ENCODE measurements at regions not wholly inside any gene's neighbourhood (a gene's known extent, or its start where the extent isn't known, plus 50 kb on each side); places are given as distances from the start of the nearest gene placed in this dataset.

GRCh38 chr22:22355096-22355834 lies 110.7 kb downstream of the VPREB1 start (continued):
- TF ChIP-seq, protein P1, sequence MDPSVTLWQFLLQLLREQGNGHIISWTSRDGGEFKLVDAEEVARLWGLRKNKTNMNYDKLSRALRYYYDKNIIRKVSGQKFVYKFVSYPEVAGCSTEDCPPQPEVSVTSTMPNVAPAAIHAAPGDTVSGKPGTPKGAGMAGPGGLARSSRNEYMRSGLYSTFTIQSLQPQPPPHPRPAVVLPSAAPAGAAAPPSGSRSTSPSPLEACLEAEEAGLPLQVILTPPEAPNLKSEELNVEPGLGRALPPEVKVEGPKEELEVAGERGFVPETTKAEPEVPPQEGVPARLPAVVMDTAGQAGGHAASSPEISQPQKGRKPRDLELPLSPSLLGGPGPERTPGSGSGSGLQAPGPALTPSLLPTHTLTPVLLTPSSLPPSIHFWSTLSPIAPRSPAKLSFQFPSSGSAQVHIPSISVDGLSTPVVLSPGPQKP (IDR thresholded peaks at IDR 0.05; ENCODE audit: low read depth, low read length), result no peak
- TF ChIP-seq MYC (IDR thresholded peaks at IDR 0.05; ENCODE audit: borderline replicate concordance, low read length) (no peak), CHD2 (IDR thresholded peaks at IDR 0.05; ENCODE audit: low read length, partially characterized antibody) (no peak), ATOH8 (CRISPR knock-in tag; IDR thresholded peaks at IDR 0.05; ENCODE audit: low read depth) (no peak), ZSCAN20 (CRISPR knock-in tag; IDR thresholded peaks at IDR 0.05) (no peak), EHF (CRISPR knock-in tag; IDR thresholded peaks at IDR 0.05) (no peak)
- TF ChIP-seq, protein P2, sequence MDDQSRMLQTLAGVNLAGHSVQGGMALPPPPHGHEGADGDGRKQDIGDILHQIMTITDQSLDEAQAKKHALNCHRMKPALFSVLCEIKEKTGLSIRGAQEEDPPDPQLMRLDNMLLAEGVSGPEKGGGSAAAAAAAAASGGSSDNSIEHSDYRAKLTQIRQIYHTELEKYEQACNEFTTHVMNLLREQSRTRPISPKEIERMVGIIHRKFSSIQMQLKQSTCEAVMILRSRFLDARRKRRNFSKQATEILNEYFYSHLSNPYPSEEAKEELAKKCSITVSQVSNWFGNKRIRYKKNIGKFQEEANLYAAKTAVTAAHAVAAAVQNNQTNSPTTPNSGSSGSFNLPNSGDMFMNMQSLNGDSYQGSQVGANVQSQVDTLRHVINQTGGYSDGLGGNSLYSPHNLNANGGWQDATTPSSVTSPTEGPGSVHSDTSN (IDR thresholded peaks at IDR 0.05), result no peak
- TF ChIP-seq, protein P3, sequence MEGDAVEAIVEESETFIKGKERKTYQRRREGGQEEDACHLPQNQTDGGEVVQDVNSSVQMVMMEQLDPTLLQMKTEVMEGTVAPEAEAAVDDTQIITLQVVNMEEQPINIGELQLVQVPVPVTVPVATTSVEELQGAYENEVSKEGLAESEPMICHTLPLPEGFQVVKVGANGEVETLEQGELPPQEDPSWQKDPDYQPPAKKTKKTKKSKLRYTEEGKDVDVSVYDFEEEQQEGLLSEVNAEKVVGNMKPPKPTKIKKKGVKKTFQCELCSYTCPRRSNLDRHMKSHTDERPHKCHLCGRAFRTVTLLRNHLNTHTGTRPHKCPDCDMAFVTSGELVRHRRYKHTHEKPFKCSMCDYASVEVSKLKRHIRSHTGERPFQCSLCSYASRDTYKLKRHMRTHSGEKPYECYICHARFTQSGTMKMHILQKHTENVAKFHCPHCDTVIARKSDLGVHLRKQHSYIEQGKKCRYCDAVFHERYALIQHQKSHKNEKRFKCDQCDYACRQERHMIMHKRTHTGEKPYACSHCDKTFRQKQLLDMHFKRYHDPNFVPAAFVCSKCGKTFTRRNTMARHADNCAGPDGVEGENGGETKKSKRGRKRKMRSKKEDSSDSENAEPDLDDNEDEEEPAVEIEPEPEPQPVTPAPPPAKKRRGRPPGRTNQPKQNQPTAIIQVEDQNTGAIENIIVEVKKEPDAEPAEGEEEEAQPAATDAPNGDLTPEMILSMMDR (IDR thresholded peaks at IDR 0.05), result no peak

DNA sequence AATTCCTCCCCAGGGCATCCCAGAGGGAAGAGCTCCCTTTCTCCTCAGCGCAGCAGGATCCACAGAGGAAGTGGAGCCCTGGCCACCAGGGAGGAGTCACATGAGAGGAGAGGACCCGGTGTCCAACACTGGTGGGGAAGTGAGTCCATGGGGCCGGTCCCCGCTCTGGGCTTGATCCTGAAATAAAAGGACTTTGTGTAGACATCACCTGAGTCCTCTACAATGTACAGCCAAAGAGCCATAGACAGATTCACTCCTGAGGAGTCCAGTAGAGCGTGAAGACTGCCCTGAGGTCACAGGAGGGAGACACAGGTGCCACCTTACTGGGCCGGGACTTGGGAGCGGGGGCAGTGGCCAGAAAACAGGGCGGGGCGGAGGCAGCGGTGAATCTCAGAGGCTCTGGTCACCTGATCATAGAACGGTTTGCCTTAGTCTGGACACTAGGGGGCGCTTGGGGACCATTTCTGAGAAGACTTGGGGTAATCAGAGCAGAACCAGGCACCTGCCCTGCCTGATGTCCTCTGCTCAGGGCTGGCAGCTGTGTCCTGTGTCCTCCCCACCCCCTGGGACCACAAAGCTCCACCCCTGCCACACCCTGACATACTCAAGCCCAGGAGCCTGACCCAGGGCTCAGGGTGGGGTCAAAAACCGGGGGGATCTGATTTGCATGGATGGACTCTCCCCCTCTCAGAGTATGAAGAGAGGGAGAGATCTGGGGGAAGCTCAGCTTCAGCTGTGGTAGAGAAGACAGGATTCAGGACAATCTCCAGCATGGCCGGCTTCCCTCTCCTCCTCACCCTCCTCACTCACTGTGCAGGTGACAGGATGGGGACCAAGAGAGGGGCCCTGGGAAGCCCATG lies 112.7 kb downstream of the VPREB1 start:
- no peaks in the 10 kb centered on the region for H3K9me3 ChIP-seq
- ATAC-seq (peak; percentile 96 to 99), DNase-seq (ENCODE audit: low read depth in 1 of 2, low spot score in 1 of 2) (peak; percentile 68 to 78), FAIRE-seq (no peak)
- ChIA-PET CTCF (interaction anchor here (0.6 to 2.7 kb wide), 12 partner anchors 8 to 390 kb away, joined by 3 to 10 read pairs (median 4); no protein-coding TSS in a partner anchor), POLR2A (no interaction called here)
- H3K4me1 ChIP-seq, result no peaks in the 10 kb centered on the region
- H3K4me2 ChIP-seq, result peak overlapping the region; percentile 61
- H3K27ac ChIP-seq, result no peak overlapping the region
- TF ChIP-seq, protein P4, sequence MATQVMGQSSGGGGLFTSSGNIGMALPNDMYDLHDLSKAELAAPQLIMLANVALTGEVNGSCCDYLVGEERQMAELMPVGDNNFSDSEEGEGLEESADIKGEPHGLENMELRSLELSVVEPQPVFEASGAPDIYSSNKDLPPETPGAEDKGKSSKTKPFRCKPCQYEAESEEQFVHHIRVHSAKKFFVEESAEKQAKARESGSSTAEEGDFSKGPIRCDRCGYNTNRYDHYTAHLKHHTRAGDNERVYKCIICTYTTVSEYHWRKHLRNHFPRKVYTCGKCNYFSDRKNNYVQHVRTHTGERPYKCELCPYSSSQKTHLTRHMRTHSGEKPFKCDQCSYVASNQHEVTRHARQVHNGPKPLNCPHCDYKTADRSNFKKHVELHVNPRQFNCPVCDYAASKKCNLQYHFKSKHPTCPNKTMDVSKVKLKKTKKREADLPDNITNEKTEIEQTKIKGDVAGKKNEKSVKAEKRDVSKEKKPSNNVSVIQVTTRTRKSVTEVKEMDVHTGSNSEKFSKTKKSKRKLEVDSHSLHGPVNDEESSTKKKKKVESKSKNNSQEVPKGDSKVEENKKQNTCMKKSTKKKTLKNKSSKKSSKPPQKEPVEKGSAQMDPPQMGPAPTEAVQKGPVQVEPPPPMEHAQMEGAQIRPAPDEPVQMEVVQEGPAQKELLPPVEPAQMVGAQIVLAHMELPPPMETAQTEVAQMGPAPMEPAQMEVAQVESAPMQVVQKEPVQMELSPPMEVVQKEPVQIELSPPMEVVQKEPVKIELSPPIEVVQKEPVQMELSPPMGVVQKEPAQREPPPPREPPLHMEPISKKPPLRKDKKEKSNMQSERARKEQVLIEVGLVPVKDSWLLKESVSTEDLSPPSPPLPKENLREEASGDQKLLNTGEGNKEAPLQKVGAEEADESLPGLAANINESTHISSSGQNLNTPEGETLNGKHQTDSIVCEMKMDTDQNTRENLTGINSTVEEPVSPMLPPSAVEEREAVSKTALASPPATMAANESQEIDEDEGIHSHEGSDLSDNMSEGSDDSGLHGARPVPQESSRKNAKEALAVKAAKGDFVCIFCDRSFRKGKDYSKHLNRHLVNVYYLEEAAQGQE (IDR thresholded peaks at IDR 0.05), result no peak
- TF ChIP-seq SMC3 (IDR thresholded peaks at IDR 0.05), result peak; percentile 18; the same call in 1 of the 3 replicates
- TF ChIP-seq, protein P3 (IDR thresholded peaks at IDR 0.05), result peak; percentile 51
- TF ChIP-seq CHD2 (IDR thresholded peaks at IDR 0.05; ENCODE audit: low read length, partially characterized antibody), result no peak
- TF ChIP-seq CBX8 (IDR thresholded peaks at IDR 0.05), result no peak
- peak; percentile 61 for TF ChIP-seq USF2 (IDR thresholded peaks at IDR 0.05)
- peak; percentile 45 to 62; a peak in 4 of 5 replicates for TF ChIP-seq RAD21 (conservative IDR thresholded peaks at IDR 0.05 in 1 of 2, IDR thresholded peaks at IDR 0.05 in 1 of 2)
- TF ChIP-seq RNF2 (IDR thresholded peaks at IDR 0.05; ENCODE audit: borderline replicate concordance, low read depth), result no peak
- TF ChIP-seq, protein P5, sequence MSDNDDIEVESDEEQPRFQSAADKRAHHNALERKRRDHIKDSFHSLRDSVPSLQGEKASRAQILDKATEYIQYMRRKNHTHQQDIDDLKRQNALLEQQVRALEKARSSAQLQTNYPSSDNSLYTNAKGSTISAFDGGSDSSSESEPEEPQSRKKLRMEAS (IDR thresholded peaks at IDR 0.05), result no peak
- TF ChIP-seq NR3C1 (IDR thresholded peaks at IDR 0.05), result no peak
- TF ChIP-seq HOXA7 (CRISPR knock-in tag; IDR thresholded peaks at IDR 0.05), result no peak
- TF ChIP-seq MYC (IDR thresholded peaks at IDR 0.05; ENCODE audit: borderline replicate concordance, low read length), result no peak
- no peak for TF ChIP-seq ZNF302 (CRISPR knock-in tag; IDR thresholded peaks at IDR 0.05)
- no peak overlapping the region for H3K4me3 ChIP-seq
- WGBS (ENCODE audit: missing lambda C conversion rate), result 15% methylated on average over 11 of the region's 14 CpGs

Measured in A549 (cell line).